ENCODE measurements at regions not wholly inside any gene's neighbourhood (a gene's known extent, or its start where the extent isn't known, plus 50 kb on each side); places are given as distances from the start of the nearest gene placed in this dataset.

- no peak for TF ChIP-seq CTCF (IDR thresholded peaks at IDR 0.05)
- TF ChIP-seq ZFX (IDR thresholded peaks at IDR 0.05; ENCODE audit: borderline replicate concordance): no peak
Observed at GRCh38 chr4:29037501-29037900, 1682.7 kb upstream of the PCDH7 start.
